HCT116 (cell line): ENCODE measurements at regions not wholly inside any gene's neighbourhood (a gene's known extent, or its start where the extent isn't known, plus 50 kb on each side); places are given as distances from the start of the nearest gene placed in this dataset.

Experiments
- ATAC-seq: fragments of 200-7000 bp; cut with Tn5 transposase; 2 replicates; pipeline ENCODE4 v1.9.1; 2020; ENCODE audit warnings: mild to moderate bottlenecking, moderate library complexity
- BruUV-seq: library from RNA; stranded (reverse); fragments of 400-500 nt; replicated peaks from 2 replicates; lab custom pipeline; 2021; lab: Mats Ljungman, UMichigan
- CTCF ChIA-PET: fragments of 300-600 bp; sonication (Branson Sonifier 250); formaldehyde crosslinking; loops from one replicate; lab custom pipeline; 2021; ENCODE audit warnings: antibody characterized with exemption; lab: Charles Lee
- POLR2A ChIA-PET: fragments of 300-600, 350-600 bp; sonication (Branson Sonifier 250); formaldehyde crosslinking; loops from one replicate; lab custom pipeline; 2021; ENCODE audit warnings: antibody characterized with exemption; lab: Charles Lee
- RAD21 ChIA-PET, 2 experiments: fragments of 300-600 bp; sonication (Branson Sonifier 250); formaldehyde crosslinking; loops; one replicate each; lab custom pipeline; 2023; ENCODE audit warnings: low total read pairs in 2 of 2; ENCODE audit not compliant: uncharacterized antibody in 2 of 2, unreplicated experiment in 2 of 2, low non-redundant PET in 1 of 2; lab: Charles Lee
- DNase-seq: peaks from one replicate; pipeline ENCODE4 v3.0.0-alpha.2; 2010; ENCODE audit warnings: low read depth, low spot score
- H2AFZ ChIP-seq: fragments of 200-600 bp; shearing (Covaris generic), sonication (generic); 2 replicates; pipeline ENCODE4 v1.6.1; 2017; ENCODE audit warnings: low read depth, mixed run types, mixed read lengths, antibody characterized with exemption, low read length; ENCODE audit not compliant: poor library complexity, severe bottlenecking
- H3K27ac ChIP-seq: 2 replicates; pipeline ENCODE4 v1.5.1; 2012; ENCODE audit warnings: low read depth, low read length
- H3K27me3 ChIP-seq: fragments of 200-600 bp; sonication (generic); 2 replicates; pipeline ENCODE4 v1.6.1; 2016; ENCODE audit warnings: mixed run types, low read length, mixed read lengths; ENCODE audit not compliant: insufficient read depth
- H3K36me3 ChIP-seq, 2 experiments: fragments of 200-500 bp in 1 of 2; fragments of 200-600 bp in 1 of 2; sonication (Bioruptor generic) in 1 of 2; sonication (generic) in 1 of 2; 2 replicates each; pipeline versions ENCODE4 v1.5.1 to v1.6.1; 2014 to 2016; ENCODE audit warnings: low read length in 2 of 2, inconsistent platforms in 1 of 2, mixed read lengths in 1 of 2, mixed run types in 1 of 2; ENCODE audit not compliant: insufficient read depth in 2 of 2, control insufficient read depth in 1 of 2
- H3K4me1 ChIP-seq, 2 experiments: fragments of 200-600 bp in 1 of 2; sonication (generic) in 1 of 2; 2 replicates each; pipeline versions ENCODE4 v1.5.1 to v1.6.1; 2012 to 2017; ENCODE audit warnings: low read length in 2 of 2, inconsistent platforms in 1 of 2, mild to moderate bottlenecking in 1 of 2, mixed read lengths in 1 of 2, mixed run types in 1 of 2, moderate library complexity in 1 of 2; ENCODE audit not compliant: insufficient read depth in 2 of 2, control insufficient read depth in 1 of 2
- H3K4me2 ChIP-seq: fragments of 200-600 bp; sonication (generic); 2 replicates; pipeline ENCODE4 v1.6.1; 2017; ENCODE audit warnings: mixed run types, low read length, mixed read lengths
- H3K4me3 ChIP-seq, 2 experiments: fragments of 200-600 bp in 1 of 2; sonication (generic) in 1 of 2; replicated peaks in 1 of 2; 2 replicates each; pipeline ENCODE4 v1.5.1; 2011 to 2016; ENCODE audit warnings: low read length in 2 of 2, control low read depth in 1 of 2, low read depth in 1 of 2, mild to moderate bottlenecking in 1 of 2, mixed read lengths in 1 of 2, mixed run types in 1 of 2
- H3K79me2 ChIP-seq: fragments of 200-600 bp; sonication (generic); 2 replicates; pipeline ENCODE4 v1.6.1; 2017; ENCODE audit warnings: mild to moderate bottlenecking, mixed run types, low read length, moderate library complexity, mixed read lengths; ENCODE audit not compliant: insufficient read depth
- H3K9ac ChIP-seq: fragments of 200-600 bp; sonication (generic); 2 replicates; pipeline ENCODE4 v1.6.1; 2016; ENCODE audit warnings: low read length, mixed read lengths
- H3K9me2 ChIP-seq: fragments of 200-600 bp; sonication (generic), shearing (Covaris generic); 2 replicates; pipeline ENCODE4 v1.6.1; 2017; ENCODE audit warnings: mixed run types, mild to moderate bottlenecking, moderate library complexity; ENCODE audit not compliant: insufficient read depth
- H3K9me3 ChIP-seq, 2 experiments: fragments of 200-500 bp in 1 of 2; fragments of 200-600 bp in 1 of 2; sonication (Bioruptor generic) in 1 of 2; sonication (generic) in 1 of 2; 2 replicates each; pipeline ENCODE4 v1.6.1; 2014 to 2017; ENCODE audit warnings: low read length in 2 of 2, mixed read lengths in 2 of 2, inconsistent platforms in 1 of 2, low read depth in 1 of 2, mild to moderate bottlenecking in 1 of 2, mixed run types in 1 of 2, moderate library complexity in 1 of 2; ENCODE audit not compliant: control insufficient read depth in 1 of 2, insufficient read depth in 1 of 2
- H4K20me1 ChIP-seq: fragments of 200-600 bp; sonication (generic), shearing (Covaris generic); 2 replicates; pipeline ENCODE4 v1.6.1; 2017; ENCODE audit warnings: mixed run types, mild to moderate bottlenecking, moderate library complexity; ENCODE audit not compliant: insufficient read depth
- CEBPB ChIP-seq: IDR thresholded peaks from 2 replicates; pipeline ENCODE4 v1.6.1; 2012; ENCODE audit warnings: low read depth
- ELF1 ChIP-seq: IDR thresholded peaks from 2 replicates; pipeline ENCODE4 v1.6.1; 2012; ENCODE audit warnings: low read depth, borderline replicate concordance
- EZH2 ChIP-seq: fragments of 200-600 bp; sonication (generic); IDR thresholded peaks from 2 replicates; pipeline ENCODE4 v1.6.1; 2017; ENCODE audit warnings: antibody characterized with exemption, mixed run types
- FOSL1 ChIP-seq: IDR thresholded peaks from 2 replicates; pipeline ENCODE4 v1.6.1; 2012; ENCODE audit warnings: low read depth
- JUND ChIP-seq: IDR thresholded peaks from 2 replicates; pipeline ENCODE4 v1.6.1; 2012
- POLR2A ChIP-seq: IDR thresholded peaks from 2 replicates; pipeline ENCODE4 v1.7.0; 2011; ENCODE audit warnings: borderline replicate concordance; ENCODE audit not compliant: insufficient read depth, insufficient read length; ENCODE audit errors: extremely low read depth
- POLR2AphosphoS5 ChIP-seq: IDR thresholded peaks from 2 replicates; pipeline ENCODE4 v1.6.1; 2011; ENCODE audit warnings: mild to moderate bottlenecking, low read depth, low read length, moderate library complexity
- SIN3A ChIP-seq: IDR thresholded peaks from 2 replicates; pipeline ENCODE4 v1.6.1; 2012; ENCODE audit warnings: low read depth
- SP1 ChIP-seq: IDR thresholded peaks from 2 replicates; pipeline ENCODE4 v1.6.1; 2012; ENCODE audit warnings: low read depth
- SRF ChIP-seq: IDR thresholded peaks from 2 replicates; pipeline ENCODE4 v1.6.1; 2012; ENCODE audit warnings: low read depth
- TCF7L2 ChIP-seq: IDR thresholded peaks from 2 replicates; pipeline ENCODE4 v1.7.0; 2011; ENCODE audit warnings: borderline replicate concordance, inconsistent platforms; ENCODE audit not compliant: insufficient read depth, insufficient read length; ENCODE audit errors: extremely low read depth
- YY1 ChIP-seq: IDR thresholded peaks from 2 replicates; pipeline ENCODE4 v1.6.1; 2011; ENCODE audit warnings: low read length, low read depth, moderate library complexity, mild to moderate bottlenecking; ENCODE audit not compliant: insufficient replicate concordance; ENCODE audit errors: extremely low read depth
- ZNF274 ChIP-seq: fragments of 200-500 bp; sonication (Bioruptor generic); IDR thresholded peaks from 2 replicates; pipeline ENCODE4 v1.6.1; 2014; ENCODE audit warnings: mild to moderate bottlenecking, low read depth, low read length, inconsistent platforms
- intact Hi-C: fragments of 100-400 bp; cut with micrococcal nuclease; formaldehyde crosslinking; loops from 2 replicates; pipeline ENCODE4 v1.10.0; 2022
- TF ChIP-seq, protein P1 (sequence below): IDR thresholded peaks from 2 replicates; pipeline ENCODE4 v1.6.1; 2011; ENCODE audit warnings: mild to moderate bottlenecking, low read length, moderate library complexity; ENCODE audit not compliant: insufficient replicate concordance; ENCODE audit errors: extremely low read depth
- TF ChIP-seq, protein P2 (sequence below): IDR thresholded peaks from 2 replicates; pipeline ENCODE4 v1.6.1; 2012

DNA sequence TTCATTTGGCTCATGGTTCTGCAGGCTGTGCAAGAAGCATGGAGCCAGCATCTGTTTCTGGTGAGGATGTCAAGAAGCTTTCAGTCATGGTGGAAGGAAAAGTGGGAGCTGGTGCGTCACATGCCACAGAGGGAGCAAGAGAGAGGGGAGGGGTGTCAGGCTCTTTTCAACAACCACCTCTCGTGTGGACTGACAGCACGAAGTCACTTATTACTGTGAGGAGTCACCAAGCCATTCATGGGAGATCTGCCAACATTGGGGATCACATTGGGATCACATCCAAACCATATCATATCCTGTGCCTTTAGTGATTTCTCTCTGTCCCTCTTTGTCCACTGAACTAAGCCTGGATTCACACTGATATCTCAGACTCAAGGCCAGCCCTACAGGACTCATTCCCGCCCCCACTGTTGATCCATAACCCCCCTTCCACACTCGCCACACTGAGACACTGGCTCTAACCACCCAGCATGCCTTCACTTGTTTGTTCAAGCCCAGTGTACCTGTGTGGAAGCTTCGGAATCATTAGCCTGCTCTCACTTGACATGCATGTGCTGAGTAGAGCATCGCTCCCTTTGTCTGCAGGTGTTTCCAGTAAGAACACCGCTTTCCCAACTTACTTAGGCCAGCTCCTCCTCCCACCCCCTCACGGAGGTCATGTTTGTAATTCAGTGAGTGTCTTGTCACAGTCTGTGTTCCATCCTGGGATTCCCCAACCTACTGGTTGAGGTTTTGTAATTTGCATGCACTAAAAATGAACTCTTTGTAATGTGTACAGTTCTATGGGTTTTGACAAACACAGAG lies 132.2 kb downstream of the KLF13 start:
- Histone ChIP-seq H2AFZ (no peak overlapping the region), H4K20me1 (no peaks in the 10 kb centered on the region), H3K79me2 (no peaks in the 10 kb centered on the region), H3K4me3 (no peak overlapping the region), H3K27me3 (no peaks in the 10 kb centered on the region), H3K9me3 (no peaks in the 10 kb centered on the region), H3K36me3 (no peaks in the 10 kb centered on the region), H3K9ac (no peak overlapping the region), H3K9me2 (no peaks in the 10 kb centered on the region), H3K4me2 (no peak overlapping the region), H3K27ac (no peak overlapping the region), H3K4me1 (no peaks in the 10 kb centered on the region)
- no TSS peak for BruUV-seq
- ATAC-seq = no peak
- TF ChIP-seq POLR2A (no peak), JUND (no peak), YY1 (no peak), CEBPB (no peak), POLR2AphosphoS5 (no peak), SIN3A (no peak), SRF (no peak), ELF1 (no peak)
- ChIA-PET POLR2A (no interaction called here), CTCF (interaction anchor here (0.9 kb wide), 1 partner anchor 30 kb away, joined by 4 read pairs; no protein-coding TSS in a partner anchor), RAD21 (no interaction called here)
- intact Hi-C loops = no loop called here
- no peak for DNase-seq

- BruUV-seq = no TSS peak
- H3K4me1 ChIP-seq = no peaks in the 10 kb centered on the region
- TF ChIP-seq, protein P1, sequence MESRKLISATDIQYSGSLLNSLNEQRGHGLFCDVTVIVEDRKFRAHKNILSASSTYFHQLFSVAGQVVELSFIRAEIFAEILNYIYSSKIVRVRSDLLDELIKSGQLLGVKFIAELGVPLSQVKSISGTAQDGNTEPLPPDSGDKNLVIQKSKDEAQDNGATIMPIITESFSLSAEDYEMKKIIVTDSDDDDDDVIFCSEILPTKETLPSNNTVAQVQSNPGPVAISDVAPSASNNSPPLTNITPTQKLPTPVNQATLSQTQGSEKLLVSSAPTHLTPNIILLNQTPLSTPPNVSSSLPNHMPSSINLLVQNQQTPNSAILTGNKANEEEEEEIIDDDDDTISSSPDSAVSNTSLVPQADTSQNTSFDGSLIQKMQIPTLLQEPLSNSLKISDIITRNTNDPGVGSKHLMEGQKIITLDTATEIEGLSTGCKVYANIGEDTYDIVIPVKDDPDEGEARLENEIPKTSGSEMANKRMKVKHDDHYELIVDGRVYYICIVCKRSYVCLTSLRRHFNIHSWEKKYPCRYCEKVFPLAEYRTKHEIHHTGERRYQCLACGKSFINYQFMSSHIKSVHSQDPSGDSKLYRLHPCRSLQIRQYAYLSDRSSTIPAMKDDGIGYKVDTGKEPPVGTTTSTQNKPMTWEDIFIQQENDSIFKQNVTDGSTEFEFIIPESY = no peak
- TF ChIP-seq, protein P2, sequence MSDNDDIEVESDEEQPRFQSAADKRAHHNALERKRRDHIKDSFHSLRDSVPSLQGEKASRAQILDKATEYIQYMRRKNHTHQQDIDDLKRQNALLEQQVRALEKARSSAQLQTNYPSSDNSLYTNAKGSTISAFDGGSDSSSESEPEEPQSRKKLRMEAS = no peak
- TF ChIP-seq EZH2 = no peak
- TF ChIP-seq SRF = no peak
- no peak for TF ChIP-seq SP1
- no peak for TF ChIP-seq ZNF274
- TF ChIP-seq TCF7L2 = no peak
- TF ChIP-seq JUND = no peak
- no peak for TF ChIP-seq CEBPB
- no peak for TF ChIP-seq YY1
- TF ChIP-seq POLR2AphosphoS5 = no peak
- TF ChIP-seq FOSL1 = no peak
- TF ChIP-seq POLR2A = no peak
- TF ChIP-seq ELF1 = no peak
- no peaks in the 10 kb centered on the region for H3K9me3 ChIP-seq
- H3K9me2 ChIP-seq = no peaks in the 10 kb centered on the region
- CTCF ChIA-PET = interaction anchor here (0.9 kb wide), 1 partner anchor 29 kb away, joined by 4 read pairs; no protein-coding TSS in a partner anchor
- POLR2A ChIA-PET = no interaction called here
- no peak overlapping the region for H3K4me2 ChIP-seq
- no peak overlapping the region for H2AFZ ChIP-seq
- no peaks in the 10 kb centered on the region for H3K27me3 ChIP-seq
- H3K36me3 ChIP-seq = no peaks in the 10 kb centered on the region
- H4K20me1 ChIP-seq = no peaks in the 10 kb centered on the region
- intact Hi-C loops = no loop called here
- RAD21 ChIA-PET = no interaction called here
- H3K27ac ChIP-seq = no peak overlapping the region
- no peaks in the 10 kb centered on the region for H3K79me2 ChIP-seq
- ATAC-seq (no peak), DNase-seq (no peak)
- H3K9ac ChIP-seq = no peak overlapping the region
- no peak overlapping the region for H3K4me3 ChIP-seq
Observed at GRCh38 chr15:31459400-31459748, 132.7 kb downstream of the KLF13 start.
